ENCODE measurements at regions not wholly inside any gene's neighbourhood (a gene's known extent, or its start where the extent isn't known, plus 50 kb on each side); places are given as distances from the start of the nearest gene placed in this dataset.

DNA sequence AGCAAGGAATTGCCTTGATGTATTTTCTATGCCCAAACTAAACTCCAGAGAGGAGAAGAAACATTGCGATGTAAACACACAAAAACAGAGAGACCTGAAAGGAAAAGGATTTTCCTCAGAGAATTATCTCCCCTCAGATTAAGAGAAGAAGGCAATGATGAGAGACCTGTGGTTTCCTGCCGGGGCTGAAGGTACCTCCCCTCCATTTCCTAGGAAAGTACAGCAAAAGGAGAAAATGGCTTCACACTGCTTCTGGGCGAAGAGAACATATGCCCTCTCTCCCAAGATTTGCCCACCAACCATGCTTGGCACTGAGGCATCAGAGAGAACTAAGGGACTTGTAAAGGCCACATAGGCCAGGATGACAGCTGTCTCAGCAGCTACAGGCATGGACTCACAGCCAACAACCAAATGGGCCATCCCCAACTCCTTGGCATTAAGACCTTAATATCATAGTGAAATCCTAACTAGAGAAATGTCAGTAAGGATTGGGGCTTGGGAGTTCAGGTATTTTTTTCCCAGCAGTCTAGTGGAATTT is 523.0 kb downstream of the PTPRC start:
- TF ChIP-seq, protein P1, sequence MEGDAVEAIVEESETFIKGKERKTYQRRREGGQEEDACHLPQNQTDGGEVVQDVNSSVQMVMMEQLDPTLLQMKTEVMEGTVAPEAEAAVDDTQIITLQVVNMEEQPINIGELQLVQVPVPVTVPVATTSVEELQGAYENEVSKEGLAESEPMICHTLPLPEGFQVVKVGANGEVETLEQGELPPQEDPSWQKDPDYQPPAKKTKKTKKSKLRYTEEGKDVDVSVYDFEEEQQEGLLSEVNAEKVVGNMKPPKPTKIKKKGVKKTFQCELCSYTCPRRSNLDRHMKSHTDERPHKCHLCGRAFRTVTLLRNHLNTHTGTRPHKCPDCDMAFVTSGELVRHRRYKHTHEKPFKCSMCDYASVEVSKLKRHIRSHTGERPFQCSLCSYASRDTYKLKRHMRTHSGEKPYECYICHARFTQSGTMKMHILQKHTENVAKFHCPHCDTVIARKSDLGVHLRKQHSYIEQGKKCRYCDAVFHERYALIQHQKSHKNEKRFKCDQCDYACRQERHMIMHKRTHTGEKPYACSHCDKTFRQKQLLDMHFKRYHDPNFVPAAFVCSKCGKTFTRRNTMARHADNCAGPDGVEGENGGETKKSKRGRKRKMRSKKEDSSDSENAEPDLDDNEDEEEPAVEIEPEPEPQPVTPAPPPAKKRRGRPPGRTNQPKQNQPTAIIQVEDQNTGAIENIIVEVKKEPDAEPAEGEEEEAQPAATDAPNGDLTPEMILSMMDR (IDR thresholded peaks at IDR 0.05 in 4 of 5, conservative IDR thresholded peaks at IDR 0.05 in 1 of 5): no peak
- TF ChIP-seq POLR2A (IDR thresholded peaks at IDR 0.05): no peak

Measured in gastrocnemius medialis (tissue), 4 donors.